MM.1S (cell line): ENCODE measurements at regions not wholly inside any gene's neighbourhood (a gene's known extent, or its start where the extent isn't known, plus 50 kb on each side); places are given as distances from the start of the nearest gene placed in this dataset.

Source experiments
- EZH2 ChIP-seq: fragments of 300-600 bp; sonication (generic); optimal IDR thresholded peaks from 2 replicates; pipeline ENCODE3; 2017; ENCODE audit warnings: low read depth, mild to moderate bottlenecking, antibody characterized with exemption, low read length, mixed read lengths
- TF ChIP-seq, protein P1 (sequence below): fragments of 300-600 bp; sonication (generic); IDR thresholded peaks from 2 replicates; pipeline ENCODE4 v1.5.1; 2016; ENCODE audit warnings: antibody characterized with exemption, low read length, mixed read lengths

DNA sequence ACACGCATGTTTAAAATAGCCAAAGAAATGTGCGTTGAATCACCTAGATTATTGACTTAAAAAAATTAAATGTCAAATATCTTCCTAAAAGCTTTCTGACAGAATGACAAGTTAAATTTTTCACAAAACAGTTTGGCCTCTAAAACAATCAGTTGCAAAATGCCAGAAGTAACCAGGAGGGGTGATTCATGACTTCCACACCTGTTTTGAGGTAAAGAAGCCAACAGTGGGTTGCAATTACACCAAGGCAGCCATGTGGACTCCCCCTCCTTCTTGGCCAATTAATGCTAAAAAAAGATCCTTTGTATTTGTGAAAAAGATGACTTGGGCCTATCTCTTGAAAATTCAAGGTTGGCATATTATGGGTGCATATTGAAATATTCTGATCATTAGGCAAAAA is 424.8 kb downstream of the CBLN4 start:
- TF ChIP-seq EZH2, result no peak
- TF ChIP-seq, protein P1, sequence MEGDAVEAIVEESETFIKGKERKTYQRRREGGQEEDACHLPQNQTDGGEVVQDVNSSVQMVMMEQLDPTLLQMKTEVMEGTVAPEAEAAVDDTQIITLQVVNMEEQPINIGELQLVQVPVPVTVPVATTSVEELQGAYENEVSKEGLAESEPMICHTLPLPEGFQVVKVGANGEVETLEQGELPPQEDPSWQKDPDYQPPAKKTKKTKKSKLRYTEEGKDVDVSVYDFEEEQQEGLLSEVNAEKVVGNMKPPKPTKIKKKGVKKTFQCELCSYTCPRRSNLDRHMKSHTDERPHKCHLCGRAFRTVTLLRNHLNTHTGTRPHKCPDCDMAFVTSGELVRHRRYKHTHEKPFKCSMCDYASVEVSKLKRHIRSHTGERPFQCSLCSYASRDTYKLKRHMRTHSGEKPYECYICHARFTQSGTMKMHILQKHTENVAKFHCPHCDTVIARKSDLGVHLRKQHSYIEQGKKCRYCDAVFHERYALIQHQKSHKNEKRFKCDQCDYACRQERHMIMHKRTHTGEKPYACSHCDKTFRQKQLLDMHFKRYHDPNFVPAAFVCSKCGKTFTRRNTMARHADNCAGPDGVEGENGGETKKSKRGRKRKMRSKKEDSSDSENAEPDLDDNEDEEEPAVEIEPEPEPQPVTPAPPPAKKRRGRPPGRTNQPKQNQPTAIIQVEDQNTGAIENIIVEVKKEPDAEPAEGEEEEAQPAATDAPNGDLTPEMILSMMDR, result no peak
